H1 (cell line): ENCODE measurements at regions not wholly inside any gene's neighbourhood (a gene's known extent, or its start where the extent isn't known, plus 50 kb on each side); places are given as distances from the start of the nearest gene placed in this dataset.

Experiments used
- CTCF ChIA-PET: fragments of 300-600 bp; sonication (Branson Sonifier 250); formaldehyde crosslinking; loops from one replicate; lab custom pipeline; 2021; ENCODE audit not compliant: partially characterized antibody; lab: Charles Lee
- POLR2A ChIA-PET: fragments of 300-600 bp; sonication (Branson Sonifier 250); formaldehyde crosslinking; loops from one replicate; lab custom pipeline; 2021; ENCODE audit warnings: inconsistent platforms; ENCODE audit not compliant: partially characterized antibody; lab: Charles Lee
- DNase-seq, 2 experiments: peaks; one replicate each; pipeline versions ENCODE4 v3.0.0 to v3.0.0-alpha.2; 2010 to 2022; ENCODE audit warnings: low spot score in 2 of 2, low read depth in 1 of 2, mixed read lengths in 1 of 2
- FAIRE-seq: peaks from 2 replicates; lab custom pipeline; 2011; peaks lifted over from hg19 to GRCh38; lab: Jason Lieb, UNC
- H2AFZ ChIP-seq: 2 replicates; pipeline ENCODE4 v1.8.1; 2012; ENCODE audit warnings: low read length, inconsistent platforms
- H2AK5ac ChIP-seq: 2 replicates; pipeline ENCODE4 v1.6.1; 2013; ENCODE audit warnings: low read depth, low read length
- H2BK120ac ChIP-seq: replicated peaks from 2 replicates; pipeline ENCODE3; 2013; ENCODE audit warnings: low read depth, low read length, inconsistent platforms
- H2BK12ac ChIP-seq: 2 replicates; pipeline ENCODE4 v1.6.1; 2013; ENCODE audit warnings: low read depth, low read length
- H2BK15ac ChIP-seq: 2 replicates; pipeline ENCODE4 v1.6.1; 2013; ENCODE audit warnings: low read length
- H2BK20ac ChIP-seq: 2 replicates; pipeline ENCODE4 v1.6.1; 2013; ENCODE audit warnings: low read length
- H2BK5ac ChIP-seq: 2 replicates; pipeline ENCODE4 v1.6.1; 2013; ENCODE audit warnings: low read depth, low read length
- H3K14ac ChIP-seq: 2 replicates; pipeline ENCODE4 v1.6.1; 2013; ENCODE audit warnings: inconsistent platforms; ENCODE audit not compliant: insufficient read length
- H3K18ac ChIP-seq: 2 replicates; pipeline ENCODE4 v1.6.1; 2013; ENCODE audit warnings: low read length; ENCODE audit errors: extremely low read depth
- H3K23ac ChIP-seq: 2 replicates; pipeline ENCODE4 v1.6.1; 2013; ENCODE audit warnings: inconsistent platforms; ENCODE audit not compliant: insufficient read length
- H3K23me2 ChIP-seq: 2 replicates; pipeline ENCODE4 v1.6.1; 2013; ENCODE audit warnings: low read depth, low read length
- H3K27ac ChIP-seq: 2 replicates; pipeline ENCODE4 v1.6.1; 2011; ENCODE audit warnings: low read depth, low read length, inconsistent platforms
- H3K27me3 ChIP-seq, 4 experiments: replicated peaks in 1 of 4; 1 replicate in 1 of 4; 2 replicates in 3 of 4; pipeline versions ENCODE4 v1.6.1 to v1.8.1; 2011 to 2013; ENCODE audit warnings: low read length in 3 of 4, mild to moderate bottlenecking in 3 of 4, inconsistent platforms in 2 of 4, mixed read lengths in 2 of 4, moderate library complexity in 1 of 4; ENCODE audit not compliant: control insufficient read depth in 3 of 4, insufficient read depth in 3 of 4; ENCODE audit errors: extremely low read depth in 1 of 4
- H3K36me3 ChIP-seq, 4 experiments: 2 replicates each; pipeline versions ENCODE4 v1.6.1 to v1.8.1; 2011 to 2013; ENCODE audit warnings: mild to moderate bottlenecking in 4 of 4, low read length in 3 of 4, moderate library complexity in 2 of 4, control low read depth in 1 of 4, inconsistent platforms in 1 of 4; ENCODE audit not compliant: insufficient read depth in 4 of 4, control insufficient read depth in 2 of 4
- H3K4ac ChIP-seq: replicated peaks from 2 replicates; pipeline ENCODE3; 2013; ENCODE audit warnings: low read length, low read depth, mixed read lengths, inconsistent platforms; ENCODE audit not compliant: insufficient read length
- H3K4me1 ChIP-seq, 4 experiments: replicated peaks in 1 of 4; 1 replicate in 1 of 4; 2 replicates in 3 of 4; pipeline versions ENCODE4 v1.6.1 to v1.8.1; 2011 to 2013; ENCODE audit warnings: low read length in 3 of 4, inconsistent platforms in 2 of 4, mixed read lengths in 1 of 4; ENCODE audit not compliant: insufficient read depth in 4 of 4, control insufficient read depth in 3 of 4
- H3K4me2 ChIP-seq, 2 experiments: 2 replicates each; pipeline versions ENCODE4 v1.6.1 to v1.8.1; 2011 to 2013; ENCODE audit warnings: low read depth in 2 of 2, low read length in 2 of 2, control low read depth in 1 of 2, inconsistent platforms in 1 of 2, mild to moderate bottlenecking in 1 of 2; ENCODE audit not compliant: insufficient read depth in 1 of 2
- H3K4me3 ChIP-seq, 4 experiments: fragments of 200-600, 300-600 bp in 1 of 4; sonication (generic), shearing (Covaris generic), sonication (Bioruptor Twin) in 1 of 4; 2 replicates each; pipeline versions ENCODE4 v1.5.1 to v1.8.1; 2011 to 2016; ENCODE audit warnings: low read length in 4 of 4, low read depth in 3 of 4, control low read depth in 2 of 4, inconsistent platforms in 2 of 4, mild to moderate bottlenecking in 2 of 4, mixed read lengths in 1 of 4, moderate library complexity in 1 of 4; ENCODE audit not compliant: insufficient read depth in 2 of 4; ENCODE audit errors: extremely low read depth in 1 of 4
- H3K56ac ChIP-seq: replicated peaks from 2 replicates; pipeline ENCODE3; 2013; ENCODE audit warnings: low read depth, mild to moderate bottlenecking, mixed read lengths, low read length, inconsistent platforms; ENCODE audit not compliant: insufficient read length
- H3K79me1 ChIP-seq: 2 replicates; pipeline ENCODE4 v1.6.1; 2013; ENCODE audit warnings: low read depth, low read length, control low read depth
- H3K79me2 ChIP-seq, 2 experiments: 2 replicates each; pipeline versions ENCODE4 v1.6.1 to v1.8.1; 2012 to 2013; ENCODE audit warnings: low read length in 2 of 2, mild to moderate bottlenecking in 2 of 2, inconsistent platforms in 1 of 2; ENCODE audit not compliant: insufficient read depth in 2 of 2, control insufficient read depth in 1 of 2
- H3K9ac ChIP-seq, 4 experiments: replicated peaks in 1 of 4; 1 replicate in 1 of 4; 2 replicates in 3 of 4; pipeline versions ENCODE4 v1.6.1 to v1.8.1; 2011 to 2013; ENCODE audit warnings: low read depth in 3 of 4, low read length in 3 of 4, control low read depth in 2 of 4, mild to moderate bottlenecking in 2 of 4, moderate library complexity in 2 of 4, inconsistent platforms in 1 of 4; ENCODE audit errors: extremely low read depth in 1 of 4
- H3K9me3 ChIP-seq, 2 experiments: 2 replicates each; pipeline versions ENCODE4 v1.6.1 to v1.8.1; 2012 to 2013; ENCODE audit warnings: mild to moderate bottlenecking in 2 of 2, moderate library complexity in 2 of 2, control low read depth in 1 of 2, inconsistent platforms in 1 of 2, low read depth in 1 of 2, low read length in 1 of 2, mixed read lengths in 1 of 2; ENCODE audit not compliant: insufficient read depth in 2 of 2
- H4K20me1 ChIP-seq, 2 experiments: replicated peaks in 1 of 2; 2 replicates each; pipeline versions ENCODE3 to v1.8.1; 2011 to 2013; ENCODE audit warnings: inconsistent platforms in 2 of 2, low read length in 2 of 2, mild to moderate bottlenecking in 1 of 2; ENCODE audit not compliant: insufficient read depth in 2 of 2, control insufficient read depth in 1 of 2
- H4K5ac ChIP-seq: 2 replicates; pipeline ENCODE4 v1.6.1; 2013; ENCODE audit warnings: low read length, low read depth, mixed read lengths, inconsistent platforms; ENCODE audit not compliant: insufficient read length
- H4K8ac ChIP-seq: 2 replicates; pipeline ENCODE4 v1.8.0; 2013; ENCODE audit warnings: mild to moderate bottlenecking, moderate library complexity, low read length, inconsistent platforms; ENCODE audit not compliant: insufficient read depth; ENCODE audit errors: extremely low read depth
- H4K91ac ChIP-seq: replicated peaks from 2 replicates; pipeline ENCODE3; 2013; ENCODE audit warnings: low read length, mixed read lengths, inconsistent platforms; ENCODE audit not compliant: insufficient read length
- CBX5 ChIP-seq: fragments of 300-800, 300-1000 bp; sonication (generic); IDR thresholded peaks from 2 replicates; pipeline ENCODE4 v1.7.1; 2016; ENCODE audit warnings: antibody characterized with exemption, low read length, low read depth
- CEBPB ChIP-seq: IDR thresholded peaks from 2 replicates; pipeline ENCODE4 v1.6.1; 2012; ENCODE audit warnings: low read depth, low read length
- CHD1 ChIP-seq: IDR thresholded peaks from 2 replicates; pipeline ENCODE4 v1.6.1; 2012; ENCODE audit warnings: low read depth, low read length, improper control_type of control experiment
- CREB1 ChIP-seq: IDR thresholded peaks from 2 replicates; pipeline ENCODE4 v1.6.1; 2012; ENCODE audit warnings: inconsistent platforms
- EP300 ChIP-seq, 2 experiments: IDR thresholded peaks; 1 replicate in 1 of 2; 2 replicates in 1 of 2; pipeline ENCODE4 v1.6.1; 2011 to 2012; ENCODE audit warnings: low read depth in 2 of 2, low read length in 2 of 2, mild to moderate bottlenecking in 2 of 2, borderline replicate concordance in 1 of 2, inconsistent platforms in 1 of 2, moderate library complexity in 1 of 2
- KDM5A ChIP-seq: fragments of 200-600 bp; IDR thresholded peaks from 2 replicates; pipeline ENCODE4 v1.7.1; 2012; ENCODE audit warnings: mild to moderate bottlenecking, low read length, inconsistent platforms, mixed read lengths
- SIN3A ChIP-seq, 2 experiments: IDR thresholded peaks in 1 of 2; conservative IDR thresholded peaks in 1 of 2; 2 replicates each; pipeline ENCODE4 v1.6.1; 2011 to 2012; ENCODE audit warnings: low read length in 2 of 2, improper control_type of control experiment in 1 of 2, low read depth in 1 of 2, mild to moderate bottlenecking in 1 of 2
- SP4 ChIP-seq: IDR thresholded peaks from 2 replicates; pipeline ENCODE4 v1.6.1; 2012; ENCODE audit warnings: low read length, inconsistent platforms
- TBP ChIP-seq: IDR thresholded peaks from 2 replicates; pipeline ENCODE4 v1.6.1; 2011; ENCODE audit warnings: low read depth, low read length, improper control_type of control experiment
- WGBS, 2 experiments: shearing (Covaris generic) in 1 of 2; methylation state at CpG; one replicate each; pipeline versions ENCODE4 v1.1.6 to v1.1.7; 2013 to 2015; ENCODE audit warnings: low lambda C conversion rate in 2 of 2, mixed read lengths in 2 of 2, inconsistent platforms in 1 of 2, low coverage in 1 of 2, missing lambda C conversion rate in 1 of 2; ENCODE audit not compliant: insufficient replicate concordance in 2 of 2, insufficient coverage in 1 of 2, insufficient read length in 1 of 2; ENCODE audit errors: extremely low coverage in 1 of 2, missing lambda C conversion rate in 1 of 2; 5-methylcytosine and 5-hydroxymethylcytosine counted together

GRCh38 chr10:4426866-4427265 is 399.1 kb upstream of the AKR1E2 start:
- Histone ChIP-seq H2BK15ac (no peak overlapping the region), H2BK120ac (no peak overlapping the region), H3K4me3 (no peak overlapping the region), H3K27me3 (no peaks in the 10 kb centered on the region), H2AFZ (no peak overlapping the region), H4K8ac (no peak overlapping the region), H3K9me3 (no peaks in the 10 kb centered on the region), H3K18ac (no peak overlapping the region), H3K4ac (no peak overlapping the region), H4K91ac (no peak overlapping the region), H3K4me1 (no peaks in the 10 kb centered on the region), H2BK5ac (no peak overlapping the region), H3K23me2 (no peaks in the 10 kb centered on the region), H3K79me1 (no peaks in the 10 kb centered on the region), H3K14ac (no peak overlapping the region), H3K23ac (no peak overlapping the region), H4K5ac (no peak overlapping the region), H2BK20ac (no peak overlapping the region), H4K20me1 (no peaks in the 10 kb centered on the region), H3K79me2 (no peaks in the 10 kb centered on the region), H2AK5ac (no peak overlapping the region), H3K4me2 (no peak overlapping the region), H3K56ac (no peak overlapping the region), H3K36me3 (no peaks in the 10 kb centered on the region), H3K9ac (no peak overlapping the region), H2BK12ac (no peak overlapping the region), H3K27ac (no peak overlapping the region)
- WGBS, 2 experiments, result 100% methylated on average over 1 of the region's 1 CpG; no CpG with 5 or more reads in 1 of the 2 experiments
- no peak for FAIRE-seq
- ChIA-PET POLR2A (no interaction called here), CTCF (no interaction called here)
- no peak for DNase-seq
- TF ChIP-seq SP4 (no peak), KDM5A (no peak), CEBPB (no peak), CBX5 (no peak), CHD1 (no peak), EP300 (IDR thresholded peaks at IDR 0.05; ENCODE audit: borderline replicate concordance in 1 of 2, low read depth in 2 of 2, low read length in 2 of 2) (no peak), TBP (no peak), SIN3A (conservative IDR thresholded peaks at IDR 0.05 in 1 of 2, IDR thresholded peaks at IDR 0.05 in 1 of 2; ENCODE audit: low read depth in 1 of 2, low read length in 2 of 2) (no peak), CREB1 (no peak)
